NCI-H1092 treated with DMSO at 0.1 percent for 48 hours (cell line): ENCODE measurements at regions not wholly inside any gene's neighbourhood (a gene's known extent, or its start where the extent isn't known, plus 50 kb on each side); places are given as distances from the start of the nearest gene placed in this dataset.
"Not testable (repeated sequence)": the region's sequence is repeated elsewhere in the genome, so short reads cannot be mapped to it uniquely, and the experiment has no call there.

ENCODE experiments used
- DNase-seq: peaks from one replicate; lab custom pipeline; 2025; lab: John Stamatoyannopoulos, UW

DNA sequence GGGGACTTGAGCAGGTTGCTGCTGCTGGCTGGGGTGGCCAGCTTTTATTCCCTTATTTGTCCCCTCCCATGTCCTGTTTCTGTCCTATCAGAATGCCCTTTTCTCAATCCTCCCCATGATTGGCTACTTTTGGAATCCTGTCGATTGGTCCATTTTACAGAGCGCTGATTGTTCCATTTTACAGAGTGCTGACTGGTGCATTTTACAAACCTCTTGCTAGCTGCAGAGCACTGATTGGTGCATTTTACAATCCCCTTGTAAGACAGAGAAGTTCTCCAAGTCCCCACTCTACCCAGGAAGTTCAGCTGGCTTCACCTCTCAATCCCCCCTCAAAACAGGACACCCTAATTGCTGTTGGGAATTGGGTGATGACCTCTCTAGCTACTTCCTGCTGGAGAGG, 608.0 kb downstream of the C12orf50 start:
- not testable (repeated sequence) for DNase-seq

DNA sequence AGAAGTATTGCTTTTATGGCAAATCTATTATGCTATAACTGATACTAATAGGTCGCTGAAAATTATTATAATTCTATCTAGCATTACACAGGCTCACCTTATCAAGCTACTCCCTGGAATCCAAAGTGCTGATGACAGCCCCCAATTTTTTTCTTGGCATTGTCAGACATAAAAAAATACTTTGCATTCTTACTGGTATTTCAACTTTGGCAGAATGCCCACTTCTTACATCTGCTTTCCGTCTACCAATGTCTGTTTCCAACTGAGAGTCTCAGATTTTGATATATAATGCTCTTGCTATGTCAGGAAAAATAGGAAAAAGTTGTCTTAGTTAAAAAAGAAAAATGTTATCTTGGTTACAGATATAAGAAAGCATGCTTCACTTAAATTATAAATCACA, 615.4 kb downstream of the C12orf50 start:
- DNase-seq, result no peak

DNA sequence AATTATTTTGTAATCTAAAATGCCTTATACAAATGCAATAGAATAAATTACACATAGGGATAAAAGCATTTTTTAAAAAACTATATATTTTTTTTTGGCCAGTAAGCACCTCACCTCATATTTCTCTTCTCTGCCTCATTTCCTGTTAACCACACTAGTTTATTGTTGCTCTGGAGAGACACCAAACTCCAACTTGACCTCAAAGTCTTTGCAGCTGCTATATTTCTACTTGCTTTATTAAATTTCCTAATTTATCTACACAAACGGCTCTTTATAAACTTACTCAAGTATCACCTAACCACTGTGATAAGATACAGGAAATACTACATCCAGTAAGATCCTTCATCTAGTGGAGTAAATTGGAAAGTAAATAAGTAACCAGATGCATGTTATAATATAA, 622.3 kb downstream of the C12orf50 start:
- no peak for DNase-seq

DNA sequence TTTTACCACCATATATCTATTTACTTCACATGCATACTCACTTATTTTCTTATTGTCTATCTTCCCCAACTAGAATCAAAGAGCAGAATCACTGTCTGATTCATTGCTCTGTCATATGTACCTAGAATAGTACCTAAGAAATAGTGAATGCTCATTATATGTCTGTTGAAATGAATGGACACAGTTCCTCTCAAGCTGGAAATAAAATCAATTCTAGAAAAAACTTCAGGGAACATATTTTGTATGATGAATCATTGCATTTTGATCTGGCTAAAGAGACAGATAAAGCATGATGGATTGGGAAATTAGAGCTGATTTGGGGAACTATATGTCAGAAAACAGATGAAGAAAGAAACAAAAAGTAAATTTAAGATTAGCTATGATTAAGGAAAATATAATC, 623.3 kb downstream of the C12orf50 start:
- no peak for DNase-seq

DNA sequence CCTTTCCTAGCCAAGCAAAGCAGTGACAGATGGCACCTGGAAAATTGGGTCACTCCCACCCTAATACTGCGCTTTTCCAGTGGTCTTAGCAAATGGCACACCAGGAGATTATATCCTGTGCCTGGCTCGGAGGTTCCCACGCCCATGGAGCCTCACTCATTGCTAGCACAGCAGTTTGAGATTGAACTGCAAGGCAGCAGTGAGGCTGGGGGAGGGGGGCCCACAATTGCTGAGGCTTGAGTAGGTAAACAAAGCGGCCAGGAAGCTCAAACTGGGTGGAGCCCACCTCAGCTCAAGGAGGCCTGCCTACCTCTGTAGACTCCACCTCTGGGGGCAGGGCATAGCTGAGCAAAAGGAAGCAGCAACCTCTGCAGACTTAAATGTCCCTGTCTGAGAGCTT, 635.0 kb downstream of the C12orf50 start:
- DNase-seq, result not testable (repeated sequence)

DNA sequence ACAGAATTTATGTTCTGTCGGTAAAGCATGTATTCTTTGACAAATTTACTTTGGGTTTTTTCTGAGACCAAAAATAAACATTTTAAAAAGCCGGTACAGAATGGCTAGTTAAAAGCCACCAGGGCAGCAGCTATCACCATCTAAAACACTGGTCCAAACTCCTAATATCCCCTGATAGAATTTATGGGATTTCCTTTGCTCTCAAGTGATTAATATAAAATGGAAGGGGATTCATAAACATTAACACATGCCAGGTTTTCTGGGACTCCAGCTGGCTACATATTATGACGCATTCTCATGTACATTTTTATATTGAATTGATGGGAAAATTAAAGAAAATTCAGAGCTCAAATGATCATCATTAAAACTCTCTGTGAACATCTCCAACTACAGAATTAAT, 640.8 kb downstream of the C12orf50 start:
- DNase-seq, result no peak

DNA sequence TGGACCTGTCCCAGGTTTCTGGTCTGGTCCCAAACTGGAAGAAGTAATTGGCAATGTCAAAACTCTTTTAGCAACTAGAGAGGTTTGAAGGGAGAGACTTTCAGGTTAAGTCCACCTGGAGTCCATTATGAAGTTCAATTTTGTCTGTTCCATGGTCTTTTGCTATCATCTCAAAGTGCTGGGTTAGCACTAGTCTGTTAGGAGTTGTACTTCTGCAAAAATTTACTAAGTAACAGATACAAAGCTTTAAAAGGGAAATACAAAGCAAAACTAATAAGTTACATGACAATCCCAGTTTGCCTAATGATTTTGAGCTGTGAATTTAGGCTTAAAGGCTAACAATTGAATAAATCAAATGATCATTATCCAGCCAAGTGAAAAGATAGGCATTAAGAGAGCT, 643.9 kb downstream of the C12orf50 start:
- no peak for DNase-seq

DNA sequence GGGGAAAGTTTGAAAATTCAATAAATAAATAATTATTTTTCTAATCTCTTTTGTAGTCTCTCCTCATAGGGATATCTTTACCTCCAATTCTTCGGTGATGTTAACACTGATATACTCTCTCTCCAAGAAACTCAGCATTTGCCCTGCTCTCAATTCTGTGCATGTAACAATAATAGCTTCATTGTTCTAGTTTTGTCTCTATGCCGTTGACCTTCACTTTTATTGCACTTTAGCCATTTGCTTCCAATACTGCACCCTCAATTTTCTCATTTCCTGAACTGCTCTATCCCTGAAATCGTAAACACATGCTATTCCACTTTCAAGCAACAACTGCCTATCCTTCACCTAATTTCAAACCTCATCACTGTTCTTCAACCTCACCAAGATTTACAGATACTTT, 645.0 kb downstream of the C12orf50 start:
- DNase-seq, result no peak

DNA sequence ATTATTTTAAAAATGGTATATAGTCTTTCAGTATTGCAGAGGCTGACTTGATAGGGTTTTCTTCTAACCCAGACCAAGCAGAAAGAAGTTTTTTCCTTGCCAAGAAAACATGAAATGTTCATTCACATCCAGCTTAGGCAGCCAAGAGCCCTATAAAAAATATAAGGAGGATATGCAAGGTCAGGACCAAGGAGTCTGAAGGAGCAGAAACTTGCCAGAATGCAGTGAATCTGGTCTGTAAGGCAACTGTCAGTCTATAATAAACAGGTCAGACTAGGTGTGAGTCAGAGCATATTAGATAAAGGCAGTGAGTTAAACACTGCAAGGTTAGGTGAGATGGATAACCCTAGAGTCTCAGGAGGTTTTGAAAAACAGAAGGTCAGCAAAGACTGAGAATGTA, 645.5 kb downstream of the C12orf50 start:
- no peak for DNase-seq

DNA sequence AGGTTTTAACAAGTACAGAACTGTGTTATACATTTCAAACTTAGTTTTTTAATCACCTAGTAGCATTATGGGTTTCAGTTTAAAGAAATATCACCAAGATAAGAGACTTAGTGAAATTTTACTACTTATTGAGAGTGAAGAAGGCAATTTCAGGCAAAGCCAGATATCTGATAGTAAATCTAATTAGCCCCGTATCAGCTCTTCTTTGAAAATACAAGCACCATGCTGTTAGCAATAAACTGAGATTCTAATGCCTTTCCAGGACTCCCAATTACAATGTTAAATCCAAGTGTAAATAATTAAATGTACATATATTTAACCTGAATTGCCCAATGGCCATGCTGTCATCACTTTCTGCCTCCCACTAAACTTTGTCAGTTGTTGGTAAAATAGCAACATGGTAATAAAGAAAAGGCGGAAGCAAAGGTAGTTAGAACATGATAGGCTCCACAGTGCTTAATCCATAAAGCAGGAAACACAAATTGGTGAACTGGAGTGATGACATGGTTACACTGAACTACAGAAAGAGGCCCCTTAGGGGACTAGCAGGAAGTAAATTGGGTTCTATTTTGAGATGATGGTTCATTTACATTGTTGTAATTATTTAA, 646.1 kb downstream of the C12orf50 start:
- no peak for DNase-seq

DNA sequence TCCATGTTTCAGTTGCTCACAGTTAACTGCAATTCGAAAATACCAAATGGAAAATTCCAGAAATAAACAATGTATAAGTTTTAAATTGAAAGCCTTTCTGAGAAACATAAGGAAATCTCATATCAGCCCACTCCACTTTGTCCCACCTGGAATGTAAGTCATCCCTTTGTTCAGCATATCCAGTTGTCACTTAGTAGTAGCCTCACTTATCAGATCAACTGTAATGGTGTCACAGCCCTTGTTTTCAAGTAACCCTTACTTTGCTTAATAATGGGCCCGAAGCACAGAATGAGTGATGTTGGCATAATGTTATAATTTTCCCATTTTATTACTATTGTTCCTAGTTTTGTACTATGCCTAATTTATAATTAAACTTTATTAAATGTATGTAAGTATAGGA, 646.8 kb downstream of the C12orf50 start:
- DNase-seq, result no peak

DNA sequence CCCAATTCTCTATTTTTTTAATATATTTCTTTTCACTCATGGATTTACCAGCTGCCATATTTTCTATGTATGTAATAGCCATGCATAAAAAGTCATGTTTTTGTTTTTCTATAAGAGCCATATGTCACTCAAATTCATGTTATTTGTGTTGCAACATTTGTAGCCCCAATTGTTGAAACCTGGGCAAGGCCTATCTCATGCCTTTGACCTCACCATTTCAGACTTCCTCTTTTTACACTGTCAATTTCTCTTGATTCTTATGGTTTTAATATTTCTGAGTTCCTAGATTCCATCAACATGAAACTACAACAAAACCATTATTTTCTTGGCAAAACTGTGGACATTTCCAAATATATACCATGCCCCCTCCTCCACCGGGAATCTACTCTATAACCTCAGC, 647.5 kb downstream of the C12orf50 start:
- no peak for DNase-seq

DNA sequence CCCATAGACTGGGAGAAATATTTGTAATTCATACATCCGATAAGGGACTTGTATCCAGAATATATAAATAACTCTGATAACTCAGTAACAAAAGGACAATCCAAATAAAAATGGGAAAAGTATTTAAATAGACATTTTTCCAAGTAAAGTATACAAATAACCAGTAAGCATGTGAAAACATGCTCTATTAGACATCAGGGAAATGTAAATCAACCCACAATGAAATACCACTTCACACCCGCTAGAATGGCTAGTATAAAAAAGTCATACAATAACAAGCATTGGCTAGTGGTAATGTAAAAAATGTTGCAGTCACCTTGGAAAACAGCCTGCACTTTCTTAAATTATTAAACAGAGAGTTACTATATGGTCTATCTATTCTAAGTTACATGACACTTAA, 650.7 kb downstream of the C12orf50 start:
- DNase-seq, result no peak

DNA sequence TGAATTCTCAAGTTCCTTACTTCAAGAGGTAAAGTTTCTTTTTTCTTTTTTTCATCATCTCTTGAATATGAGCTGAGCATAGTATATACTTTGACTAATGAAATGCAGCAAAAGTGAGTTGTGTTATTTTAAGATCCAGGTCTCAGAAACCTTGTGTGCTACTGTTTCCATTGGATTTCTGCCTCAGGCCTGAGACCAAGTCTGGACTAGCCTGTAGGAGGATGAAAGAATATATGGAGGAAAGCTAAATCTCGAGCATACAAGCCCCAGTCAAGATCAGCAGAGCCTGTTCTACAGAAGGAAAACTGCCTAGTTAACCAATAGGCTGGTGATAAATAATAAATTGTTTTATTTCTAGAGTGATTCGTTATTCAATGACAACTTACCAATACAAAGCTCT, 652.5 kb downstream of the C12orf50 start:
- no peak for DNase-seq

DNA sequence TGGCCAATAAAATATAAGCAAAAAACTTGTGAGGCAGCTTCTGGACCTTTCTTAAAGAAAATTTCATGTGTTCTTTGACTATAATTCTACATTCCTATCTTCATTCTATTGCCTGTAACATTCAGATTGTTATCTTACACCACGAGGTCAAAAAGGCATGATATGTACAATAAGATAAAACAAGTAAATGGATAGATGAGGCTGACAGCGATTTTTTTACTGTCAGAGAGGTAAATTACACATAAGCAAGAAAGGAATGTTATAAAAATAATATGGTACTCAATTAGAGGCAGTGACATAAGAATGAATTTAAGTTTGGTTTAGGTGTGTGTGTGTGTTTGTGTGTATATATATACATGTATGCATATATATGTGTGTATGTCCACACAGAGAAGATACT, 660.0 kb downstream of the C12orf50 start:
- DNase-seq, result no peak

DNA sequence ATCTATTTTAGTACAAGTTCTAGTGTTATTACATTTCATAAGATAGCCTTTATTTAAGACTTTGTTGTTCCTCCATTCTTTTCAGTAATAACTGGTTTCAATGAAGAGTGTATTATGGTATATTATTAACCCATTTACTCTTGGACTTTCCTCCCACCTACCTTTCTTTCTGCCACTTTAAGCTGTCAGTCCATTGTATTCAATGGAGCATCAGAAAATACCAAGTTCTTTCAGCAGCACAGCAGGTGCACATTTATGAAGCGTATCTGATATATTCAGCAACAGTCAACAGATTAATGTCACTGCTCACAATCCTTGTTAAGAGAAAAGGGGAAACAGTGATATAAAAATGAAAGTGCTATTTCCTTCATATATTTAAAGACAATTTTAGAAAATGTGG, 660.9 kb downstream of the C12orf50 start:
- DNase-seq, result peak; percentile 62

DNA sequence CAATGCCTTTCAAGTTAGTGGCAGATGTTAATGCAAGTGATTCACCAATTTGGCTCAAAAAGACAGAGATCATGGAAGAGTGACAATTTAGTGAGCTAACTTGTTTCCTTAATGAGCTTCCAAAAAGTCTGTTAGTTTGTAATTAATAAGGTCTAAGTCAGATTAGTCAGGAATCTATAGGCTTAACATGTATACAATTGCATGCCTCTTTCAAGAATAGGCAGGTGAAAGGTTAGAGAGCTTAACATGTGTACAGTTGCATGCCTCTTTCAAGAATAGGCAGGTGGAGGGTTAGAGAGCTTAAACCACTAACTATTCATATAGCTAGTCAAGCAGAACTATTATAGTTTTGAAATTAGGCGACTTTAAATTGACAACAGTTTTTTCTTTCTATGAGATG, 663.8 kb downstream of the C12orf50 start:
- DNase-seq, result peak; percentile 12

DNA sequence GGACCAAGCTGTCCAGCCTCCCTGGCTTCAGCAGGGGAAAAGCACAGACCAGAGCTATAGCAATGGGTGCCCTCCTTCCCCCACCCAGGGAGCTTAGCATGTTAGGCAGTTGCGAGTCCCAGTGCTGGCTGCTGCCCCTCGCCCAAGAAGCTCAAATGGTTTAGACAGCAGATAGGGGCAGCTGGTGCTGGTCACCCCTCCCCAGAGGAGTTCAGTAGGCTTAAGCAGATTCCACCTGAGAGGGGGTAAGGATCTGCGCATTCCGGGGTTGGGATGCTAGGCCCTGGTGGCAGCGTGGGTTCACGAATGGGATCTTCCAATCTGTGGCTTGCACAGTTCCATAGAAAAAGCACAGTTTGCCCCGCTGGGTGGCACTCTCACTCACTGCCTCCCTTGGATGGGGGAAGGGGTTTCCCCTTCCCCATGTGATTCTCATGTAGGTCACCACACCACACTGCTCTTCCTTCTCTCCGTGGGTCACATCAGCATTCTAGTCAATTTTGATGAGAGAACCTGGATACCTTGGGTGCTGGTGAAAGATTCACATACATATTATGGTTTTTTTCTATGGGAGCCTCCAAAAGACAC, 665.6 kb downstream of the C12orf50 start:
- no peak for DNase-seq

DNA sequence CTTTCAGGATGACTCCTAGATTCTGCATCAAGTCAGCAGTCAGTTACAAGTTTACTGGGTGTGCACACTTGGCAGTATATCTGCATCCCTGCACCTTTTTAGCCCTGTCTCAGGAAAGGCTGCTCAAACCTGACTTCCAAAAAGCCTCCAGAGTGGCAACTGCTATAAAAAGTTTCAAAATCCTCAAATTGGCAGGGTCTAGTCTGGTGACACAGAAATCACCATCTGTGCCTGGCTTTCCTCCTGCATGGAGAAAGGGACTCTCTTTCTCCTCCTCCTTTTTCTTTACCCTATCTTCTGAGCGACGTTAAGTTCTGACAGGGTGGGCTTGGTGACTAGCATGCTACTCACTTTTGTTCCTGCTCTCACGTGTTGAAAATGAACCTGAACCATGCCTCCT, 679.5 kb downstream of the C12orf50 start:
- no peak for DNase-seq

DNA sequence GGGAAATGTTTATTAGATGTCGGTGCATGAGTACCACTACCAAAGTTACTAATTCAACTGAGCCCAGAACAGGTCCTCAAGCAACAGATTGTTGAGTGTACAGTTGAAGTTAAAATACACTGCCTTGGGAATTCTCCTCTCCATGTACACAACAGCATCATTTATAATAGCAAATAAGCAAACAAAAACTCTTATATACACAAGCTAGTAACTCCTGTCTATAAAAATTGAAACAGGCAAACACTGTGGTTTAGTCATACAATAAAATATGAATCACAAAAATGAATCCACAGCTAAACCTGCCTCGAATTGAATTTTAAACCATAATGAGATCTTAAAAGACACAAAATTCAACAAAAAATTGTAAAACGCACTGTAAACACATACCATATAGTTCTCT, 681.1 kb downstream of the C12orf50 start:
- no peak for DNase-seq

DNA sequence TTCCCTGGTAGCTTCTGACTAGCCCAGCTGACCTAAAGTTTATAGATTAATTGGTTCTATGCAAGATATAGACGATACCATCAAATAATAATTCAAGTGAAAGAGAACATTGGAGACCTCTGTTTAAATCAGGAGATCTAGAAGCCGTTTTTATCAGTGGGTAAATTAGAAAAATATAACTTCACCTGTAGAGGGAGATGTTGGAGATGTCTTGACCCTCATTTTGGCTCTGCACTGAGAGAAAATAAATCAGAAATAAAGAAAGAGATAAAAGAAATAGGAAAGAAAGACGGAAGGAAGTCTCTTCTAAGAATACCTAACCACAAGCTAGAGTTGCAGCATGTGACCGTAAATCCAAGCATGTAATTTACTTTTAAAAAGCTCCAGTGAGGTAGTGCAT, 684.5 kb downstream of the C12orf50 start:
- DNase-seq, result peak; percentile 1

DNA sequence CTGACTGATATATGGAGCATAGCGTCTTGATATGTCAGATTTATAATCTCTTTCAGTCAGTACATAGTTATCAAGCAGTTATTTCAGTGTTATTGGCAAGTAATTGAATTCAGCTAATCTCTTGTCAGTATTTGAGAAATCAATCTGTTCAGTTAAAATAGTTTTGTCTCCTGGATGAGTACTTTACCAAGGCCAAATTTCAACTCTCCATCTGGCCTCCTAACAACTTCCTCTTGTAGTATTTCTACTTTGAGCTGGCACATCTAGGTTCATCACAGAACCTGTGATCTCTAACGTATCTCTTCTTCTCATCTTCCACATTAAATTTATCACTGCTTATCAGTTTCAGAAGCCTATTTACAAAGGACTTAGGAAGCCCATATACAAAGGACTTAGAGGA, 690.5 kb downstream of the C12orf50 start:
- DNase-seq, result no peak

DNA sequence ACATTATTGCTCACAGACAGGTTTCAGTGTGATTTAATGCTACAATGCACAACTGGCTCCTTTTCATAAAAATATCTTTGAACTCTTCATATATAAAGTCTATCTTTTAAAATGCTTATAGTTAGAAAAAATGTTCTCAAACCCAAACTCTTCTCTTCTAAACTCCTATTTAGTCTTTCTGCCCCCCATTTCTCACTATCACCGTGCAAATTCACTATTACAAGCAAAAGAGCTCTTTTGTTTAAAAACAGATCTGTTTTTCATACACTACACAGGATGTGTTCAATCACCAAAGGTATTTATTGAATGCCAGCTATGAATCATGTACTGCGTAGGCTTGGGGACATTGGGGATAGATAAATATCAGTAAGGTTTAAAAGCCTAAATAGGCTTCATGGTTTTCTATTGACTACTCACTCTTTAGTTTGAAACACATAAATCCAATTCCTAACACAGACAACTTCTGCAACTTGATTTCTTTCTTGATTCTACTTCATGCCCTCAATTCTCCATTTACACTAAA, 692.3 kb downstream of the C12orf50 start:
- DNase-seq, result no peak
